ENCODE measurements at regions not wholly inside any gene's neighbourhood (a gene's known extent, or its start where the extent isn't known, plus 50 kb on each side); places are given as distances from the start of the nearest gene placed in this dataset.

- TF ChIP-seq, protein P1, sequence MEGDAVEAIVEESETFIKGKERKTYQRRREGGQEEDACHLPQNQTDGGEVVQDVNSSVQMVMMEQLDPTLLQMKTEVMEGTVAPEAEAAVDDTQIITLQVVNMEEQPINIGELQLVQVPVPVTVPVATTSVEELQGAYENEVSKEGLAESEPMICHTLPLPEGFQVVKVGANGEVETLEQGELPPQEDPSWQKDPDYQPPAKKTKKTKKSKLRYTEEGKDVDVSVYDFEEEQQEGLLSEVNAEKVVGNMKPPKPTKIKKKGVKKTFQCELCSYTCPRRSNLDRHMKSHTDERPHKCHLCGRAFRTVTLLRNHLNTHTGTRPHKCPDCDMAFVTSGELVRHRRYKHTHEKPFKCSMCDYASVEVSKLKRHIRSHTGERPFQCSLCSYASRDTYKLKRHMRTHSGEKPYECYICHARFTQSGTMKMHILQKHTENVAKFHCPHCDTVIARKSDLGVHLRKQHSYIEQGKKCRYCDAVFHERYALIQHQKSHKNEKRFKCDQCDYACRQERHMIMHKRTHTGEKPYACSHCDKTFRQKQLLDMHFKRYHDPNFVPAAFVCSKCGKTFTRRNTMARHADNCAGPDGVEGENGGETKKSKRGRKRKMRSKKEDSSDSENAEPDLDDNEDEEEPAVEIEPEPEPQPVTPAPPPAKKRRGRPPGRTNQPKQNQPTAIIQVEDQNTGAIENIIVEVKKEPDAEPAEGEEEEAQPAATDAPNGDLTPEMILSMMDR (IDR thresholded peaks at IDR 0.05), result no peak
- no peak for TF ChIP-seq ZFX (IDR thresholded peaks at IDR 0.05; ENCODE audit: borderline replicate concordance)
Measured at GRCh38 chr13:66036024-66036614, 1194.0 kb downstream of the PCDH9 start.

Data from 22Rv1 (cell line).